Stimulated activated CD8-positive, alpha-beta memory T cell treated with anti-CD3 and anti-CD28 coated beads, Interleukin-7, amount 100 ng/mL, for 48 hours (primary cell): ENCODE measurements at regions not wholly inside any gene's neighbourhood (a gene's known extent, or its start where the extent isn't known, plus 50 kb on each side); places are given as distances from the start of the nearest gene placed in this dataset.

ENCODE experiments used
- DNase-seq, 2 donors: peaks; one replicate each; pipeline ENCODE4 v3.0.0-alpha.2; 2020; ENCODE audit warnings: low read depth in 1 of 2; ENCODE audit errors: extremely low read depth in 1 of 2

DNA sequence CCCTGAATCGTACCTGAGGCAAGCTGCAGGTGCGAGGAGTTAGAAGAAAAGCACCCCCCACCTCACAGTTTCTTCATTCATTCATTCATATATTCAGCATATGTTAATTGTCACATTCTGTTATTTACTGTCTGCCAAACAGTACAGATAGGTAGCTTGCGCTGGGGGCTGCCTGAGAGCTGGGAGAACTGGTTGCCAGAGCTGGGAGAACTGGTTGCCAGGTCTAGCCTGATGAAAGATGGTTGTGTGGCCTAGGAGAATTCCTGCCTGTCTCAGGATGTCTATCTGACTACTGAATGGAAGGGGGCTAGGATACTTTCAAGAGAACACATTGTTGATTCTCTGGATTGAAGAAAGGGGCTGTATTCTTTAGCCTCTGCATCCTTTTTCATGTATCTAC is 225.9 kb upstream of the POU3F1 start:
- DNase-seq: no peak

- DNase-seq: no peak
These were observed 224.4 kb upstream of the POU3F1 start for GRCh38 chr1:38270849-38271633.

- DNase-seq: no peak
These were observed 223.6 kb upstream of the POU3F1 start for GRCh38 chr1:38269923-38270848.

- DNase-seq: no peak
These were observed 221.6 kb upstream of the POU3F1 start for GRCh38 chr1:38268226-38268625.

GRCh38 chr1:38267037-38268036 is 220.7 kb upstream of the POU3F1 start:
- no peak for DNase-seq

- DNase-seq: no peak
These were observed 219.6 kb upstream of the POU3F1 start for GRCh38 chr1:38266197-38266520.

- no peak for DNase-seq
These were observed 219.0 kb upstream of the POU3F1 start for GRCh38 chr1:38265293-38266196.

DNA sequence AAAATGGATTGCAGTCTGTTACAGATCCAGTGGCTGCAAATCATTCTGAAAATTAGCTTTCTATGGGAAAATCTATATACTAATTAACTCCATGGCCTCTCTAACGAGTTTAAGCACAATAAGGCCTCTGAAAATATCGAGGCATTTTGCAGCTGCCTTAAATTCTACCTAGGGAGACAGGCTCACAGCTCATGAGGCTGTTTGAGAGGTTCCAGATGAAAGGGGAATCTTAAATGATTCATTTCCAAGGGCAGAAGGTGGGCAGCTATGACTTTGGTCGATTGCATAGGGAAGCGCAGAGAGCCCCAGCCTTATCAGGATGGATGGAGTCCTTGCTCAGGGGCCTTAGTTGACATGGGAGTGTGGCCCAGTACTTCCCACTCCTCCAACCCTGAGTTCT is 216.8 kb upstream of the POU3F1 start:
- no peak for DNase-seq

- DNase-seq: no peak
These were observed 215.0 kb upstream of the POU3F1 start for GRCh38 chr1:38261574-38261973.

- no peak for DNase-seq
These were observed 211.6 kb upstream of the POU3F1 start for GRCh38 chr1:38258085-38258627.

- DNase-seq: no peak
These were observed 210.8 kb upstream of the POU3F1 start for GRCh38 chr1:38257374-38257773.

DNA sequence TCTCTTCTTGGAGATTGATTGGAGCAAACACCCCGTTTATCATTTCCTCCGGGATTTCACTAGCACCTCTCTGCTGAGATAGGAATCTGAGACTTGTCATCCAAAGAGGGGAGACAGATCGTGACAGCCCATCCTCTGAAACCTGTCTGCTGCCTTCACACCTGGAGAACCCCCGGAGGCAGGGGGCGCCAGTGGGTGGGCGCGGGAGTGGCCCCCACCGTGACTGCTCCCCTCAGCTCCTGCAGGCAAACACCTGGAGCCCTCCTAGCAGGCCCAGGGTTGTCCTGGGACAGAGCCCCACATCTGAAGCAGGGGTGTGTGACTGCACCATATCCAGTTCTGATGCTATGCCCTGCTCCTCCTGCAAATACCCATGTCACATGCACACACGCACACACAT is 209.5 kb upstream of the POU3F1 start:
- DNase-seq: no peak

- no peak for DNase-seq
These were observed 206.7 kb upstream of the POU3F1 start for GRCh38 chr1:38253314-38253713.

DNA sequence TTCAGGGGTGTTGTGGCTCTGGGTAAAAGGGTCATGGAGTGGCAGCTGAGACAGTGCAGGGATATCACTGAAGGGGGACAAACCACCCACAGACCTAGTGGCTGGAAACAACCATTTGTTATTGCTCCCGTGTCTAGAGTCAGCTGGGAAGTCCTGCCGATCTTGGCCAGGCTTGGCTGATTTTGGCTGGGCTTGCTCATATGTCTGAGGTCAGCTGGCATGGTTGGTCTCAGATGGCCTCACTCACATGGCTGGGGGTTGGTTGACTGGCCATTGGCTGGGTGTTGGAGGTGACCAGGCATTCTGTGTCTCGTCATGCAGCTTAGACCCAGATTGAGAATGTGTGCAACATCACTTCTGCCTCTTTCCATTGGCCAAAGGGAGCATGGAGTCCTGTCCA is 203.8 kb upstream of the POU3F1 start:
- no peak for DNase-seq

- DNase-seq: no peak
These were observed 202.4 kb upstream of the POU3F1 start for GRCh38 chr1:38249001-38249400.

DNA sequence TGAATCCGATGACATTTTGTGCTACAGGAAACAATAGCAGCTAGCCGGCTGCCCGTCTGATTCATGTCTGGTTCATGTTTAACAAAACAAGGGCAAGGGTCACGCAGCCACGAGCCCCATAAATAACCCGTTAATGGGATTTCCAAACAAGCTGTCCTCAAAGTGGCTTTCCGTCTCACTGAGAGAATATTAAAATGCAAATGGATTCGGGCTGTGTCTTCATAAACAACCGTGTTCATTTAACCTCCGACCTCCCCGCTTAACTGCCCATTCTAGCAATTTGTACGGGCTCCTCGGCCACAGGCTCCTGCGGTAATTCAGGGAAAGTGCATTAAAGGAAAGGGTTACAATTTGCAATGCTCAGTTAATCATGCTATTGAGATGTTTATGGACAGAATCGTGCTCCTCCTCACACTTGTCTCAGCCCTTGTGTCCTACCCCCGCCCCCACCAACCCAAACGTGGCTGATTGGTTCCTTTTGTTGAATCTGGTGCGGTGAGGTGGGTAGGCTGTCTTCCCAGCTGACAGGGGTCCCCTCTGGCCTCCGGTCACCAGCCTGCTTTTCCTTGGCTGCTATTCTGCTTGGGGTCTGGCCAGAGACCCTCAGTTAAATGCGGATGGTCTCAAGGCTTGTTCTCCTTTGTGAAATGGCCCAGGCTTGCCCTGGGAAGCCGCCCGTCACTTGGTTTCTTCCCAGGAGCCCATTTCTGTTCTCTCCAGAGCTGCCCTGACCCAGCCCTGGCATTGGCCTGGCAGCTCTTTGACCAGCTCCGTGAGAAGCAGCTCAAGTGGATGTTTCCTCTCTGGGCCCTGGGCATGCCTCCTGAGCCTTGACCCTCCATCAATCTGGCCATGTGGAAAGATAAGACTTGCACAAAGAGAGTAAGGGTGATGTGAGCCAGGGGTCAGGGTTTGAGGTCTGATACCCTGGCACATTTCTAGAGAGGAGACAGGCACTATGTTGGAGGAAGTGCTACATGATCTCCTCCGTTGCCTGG is 200.7 kb upstream of the POU3F1 start:
- DNase-seq: no peak

GRCh38 chr1:38244218-38244845 is 197.7 kb upstream of the POU3F1 start:
- DNase-seq: no peak

GRCh38 chr1:38243106-38243505 is 196.5 kb upstream of the POU3F1 start:
- DNase-seq: no peak
